NCI-H1694 (cell line): ENCODE measurements at regions not wholly inside any gene's neighbourhood (a gene's known extent, or its start where the extent isn't known, plus 50 kb on each side); places are given as distances from the start of the nearest gene placed in this dataset.

ENCODE experiments used
- DNase-seq: peaks from one replicate; lab custom pipeline; 2025; lab: John Stamatoyannopoulos, UW

GRCh38 chr9:107691664-107692063 is 202.1 kb upstream of the KLF4 start:
- no peak for DNase-seq

DNA sequence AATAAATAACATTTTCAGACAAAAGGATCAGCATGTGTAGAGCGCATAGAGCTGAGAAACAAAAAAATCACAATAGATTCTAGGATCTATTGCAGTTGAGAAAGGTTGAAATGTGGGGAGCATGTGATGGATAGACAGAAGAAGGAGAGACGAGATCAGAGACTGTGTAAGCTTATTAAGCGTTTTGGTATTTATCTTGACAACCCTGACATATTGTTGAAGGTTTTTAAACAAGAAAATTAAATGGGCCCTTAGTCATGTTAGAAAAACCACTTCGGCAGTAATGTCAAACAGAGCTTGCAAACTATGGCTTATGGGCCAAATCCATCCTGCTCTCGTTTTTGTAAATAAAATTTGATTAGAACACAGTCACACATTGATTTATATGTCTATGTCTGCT is 200.5 kb upstream of the KLF4 start:
- no peak for DNase-seq

GRCh38 chr9:107688728-107689127 is 199.2 kb upstream of the KLF4 start:
- DNase-seq: no peak

DNA sequence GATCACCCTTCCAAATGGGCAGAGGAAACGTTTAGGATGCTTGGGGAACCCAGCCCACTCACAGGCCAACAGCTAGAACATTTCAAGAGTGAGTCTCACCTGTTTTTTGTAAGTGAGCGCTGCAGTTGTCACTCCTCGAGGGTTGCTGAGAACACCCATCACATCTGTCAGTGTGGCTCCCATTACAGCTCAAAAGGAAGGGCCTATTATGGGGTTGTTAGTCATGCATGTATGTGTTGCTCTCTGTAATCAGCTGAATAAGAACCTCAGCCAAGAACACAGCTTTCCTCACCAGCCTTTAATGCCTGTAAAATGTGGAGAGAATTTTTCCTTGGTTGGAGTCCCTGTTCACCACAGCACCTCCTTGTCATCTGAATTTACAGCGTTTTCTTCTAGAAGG is 196.3 kb upstream of the KLF4 start:
- no peak for DNase-seq

GRCh38 chr9:107685376-107685775 is 195.8 kb upstream of the KLF4 start:
- no peak for DNase-seq

GRCh38 chr9:107684224-107684623 is 194.7 kb upstream of the KLF4 start:
- DNase-seq: no peak

- DNase-seq: no peak
These were observed 194.0 kb upstream of the KLF4 start for GRCh38 chr9:107683566-107683965.

- DNase-seq: no peak
These were observed 192.4 kb upstream of the KLF4 start for GRCh38 chr9:107681988-107682387.

GRCh38 chr9:107675351-107676259 is 186.0 kb upstream of the KLF4 start:
- no peak for DNase-seq

- no peak for DNase-seq
These were observed 185.2 kb upstream of the KLF4 start for GRCh38 chr9:107674721-107675277.

- DNase-seq: no peak
These were observed 184.5 kb upstream of the KLF4 start for GRCh38 chr9:107673861-107674720.

DNA sequence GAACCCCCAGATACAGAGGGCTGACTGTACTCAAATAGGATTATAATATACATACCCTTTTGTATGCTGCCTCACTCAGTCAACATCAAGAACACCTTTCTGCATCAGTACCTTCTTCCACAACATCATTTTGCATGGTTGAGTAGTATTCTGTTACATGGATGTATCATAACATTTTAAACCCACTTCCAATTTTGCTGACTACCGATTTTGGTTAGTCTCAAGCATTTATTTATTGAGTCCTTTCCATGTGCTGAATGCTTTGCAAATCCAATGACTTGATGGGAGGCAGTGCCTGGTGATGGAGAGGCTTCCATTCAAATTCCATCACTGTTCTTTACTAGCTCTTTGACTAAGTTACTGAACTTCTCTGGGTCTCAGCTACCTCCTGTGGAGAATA is 182.0 kb upstream of the KLF4 start:
- DNase-seq: no peak

DNA sequence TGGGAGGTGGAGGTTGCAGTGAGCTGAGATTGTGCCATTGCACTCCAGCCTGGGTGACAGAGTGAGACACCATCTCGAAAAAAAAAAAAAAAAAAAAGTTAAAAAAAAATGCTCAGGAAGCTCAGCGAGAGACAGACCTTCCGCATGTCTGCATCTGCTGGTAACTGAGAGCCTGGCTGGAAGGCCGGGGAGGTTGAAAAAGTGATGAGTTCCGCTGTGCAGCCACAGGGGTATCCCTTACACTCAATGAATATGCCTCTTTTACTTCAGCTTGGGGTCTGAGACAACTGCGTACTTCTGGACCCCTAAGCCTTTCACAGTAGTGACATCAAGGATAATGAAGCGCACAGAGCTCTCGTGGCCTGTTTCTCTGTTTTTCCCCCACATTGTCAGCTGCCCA is 179.9 kb upstream of the KLF4 start:
- DNase-seq: no peak

GRCh38 chr9:107667231-107668070 is 177.9 kb upstream of the KLF4 start:
- no peak for DNase-seq

GRCh38 chr9:107665057-107665456 is 175.5 kb upstream of the KLF4 start:
- no peak for DNase-seq

DNA sequence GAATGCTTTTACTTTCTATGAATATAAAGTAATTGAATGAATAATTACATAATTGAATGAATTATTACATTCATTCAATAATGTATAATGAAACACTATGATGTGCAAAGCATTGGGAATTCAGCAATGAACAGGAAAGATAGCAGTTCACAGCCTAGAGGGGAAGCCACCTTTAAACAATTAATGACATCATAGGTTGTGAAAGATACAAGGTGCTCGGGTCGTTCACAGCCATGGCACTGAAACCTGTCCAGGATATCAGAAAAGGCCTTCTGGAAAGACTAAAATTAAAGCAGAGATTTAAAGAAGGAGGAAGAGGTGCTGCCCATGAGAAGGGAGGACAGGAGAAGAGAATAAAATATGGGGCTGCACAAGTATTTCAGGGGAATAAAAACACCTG is 171.4 kb upstream of the KLF4 start:
- no peak for DNase-seq

GRCh38 chr9:107653263-107653821 is 163.8 kb upstream of the KLF4 start:
- no peak for DNase-seq

DNA sequence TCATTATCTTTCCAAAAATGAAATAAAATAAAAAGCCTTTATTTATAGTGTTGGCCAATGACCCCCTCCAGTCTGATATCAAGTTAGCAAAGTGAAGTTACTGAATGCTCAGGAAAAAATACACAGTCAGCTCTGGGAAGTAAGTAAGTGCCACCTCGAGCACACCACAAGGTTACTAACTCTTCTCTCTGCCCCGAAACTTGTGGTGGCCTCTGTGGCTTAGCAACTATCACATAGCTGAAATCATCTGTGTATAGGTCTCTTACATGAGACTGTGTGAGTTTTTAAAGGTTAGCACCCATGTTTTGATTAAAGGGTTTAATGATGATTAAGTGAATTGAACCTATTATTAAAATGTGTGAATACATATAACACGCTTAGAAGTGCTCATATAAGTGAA is 161.4 kb upstream of the KLF4 start:
- DNase-seq: no peak

DNA sequence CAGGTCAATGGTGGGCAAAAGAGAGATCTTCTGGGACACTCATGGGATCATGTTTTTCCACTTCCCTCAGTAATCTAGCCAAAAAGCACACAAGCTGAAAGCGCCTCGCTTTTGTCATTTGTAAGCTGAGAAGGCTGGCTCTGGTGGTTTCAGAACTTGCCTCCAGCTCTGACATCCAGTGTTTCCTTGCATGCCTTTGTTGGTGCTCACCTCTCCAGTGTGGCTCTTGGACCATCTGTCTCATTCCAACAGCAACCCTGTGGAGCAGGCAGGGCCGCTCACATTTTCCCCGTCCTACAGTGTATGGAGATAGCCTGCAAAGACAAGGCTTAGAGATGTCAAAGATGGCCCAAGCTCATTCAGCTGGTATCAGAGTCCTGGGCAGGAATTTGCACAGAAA is 160.8 kb upstream of the KLF4 start:
- DNase-seq: no peak

DNA sequence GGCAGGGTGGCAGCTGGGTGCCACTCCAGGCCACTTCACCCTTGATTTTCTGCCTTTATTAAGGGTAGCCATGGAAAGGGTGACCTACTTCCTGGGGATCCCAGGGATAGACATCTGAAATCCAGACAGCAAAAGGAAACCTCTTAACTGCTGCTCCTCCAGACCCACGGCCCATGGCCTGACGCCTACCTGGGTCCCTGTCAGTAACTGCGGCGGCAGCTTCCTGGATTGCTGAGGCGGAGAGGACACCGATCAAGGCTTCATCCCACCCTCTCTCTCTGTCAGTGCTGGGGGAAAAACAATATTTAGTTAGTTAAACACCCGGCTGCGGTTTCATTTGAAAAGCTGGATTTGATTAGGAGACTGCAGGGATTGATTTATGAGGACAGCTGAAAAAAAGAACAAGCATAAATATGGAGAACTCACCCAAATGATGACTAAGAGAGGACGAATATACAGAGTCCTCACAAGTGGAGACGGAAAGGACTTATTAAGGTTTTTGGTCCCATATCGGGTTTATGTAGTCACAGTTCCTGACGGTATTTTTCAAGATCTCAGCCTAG is 158.7 kb upstream of the KLF4 start:
- DNase-seq: no peak

- DNase-seq: no peak
These were observed 158.0 kb upstream of the KLF4 start for GRCh38 chr9:107647611-107648010.
